ENCODE measurements at regions not wholly inside any gene's neighbourhood (a gene's known extent, or its start where the extent isn't known, plus 50 kb on each side); places are given as distances from the start of the nearest gene placed in this dataset.

- no peak for DNase-seq
- Histone ChIP-seq H3K4me3 (no peak overlapping the region), H3K27ac (no peak overlapping the region), H3K9me3 (no peaks in the 10 kb centered on the region), H3K27me3 (ENCODE audit: low read depth) (no peaks in the 10 kb centered on the region), H3K4me1 (no peaks in the 10 kb centered on the region), H3K36me3 (no peaks in the 10 kb centered on the region)
- ATAC-seq, result no peak
- TF ChIP-seq CTCF (IDR thresholded peaks at IDR 0.05), result no peak
- intact Hi-C loops (cut with DNase I), result no loop called here
Measured at GRCh38 chr11:15727520-15727914, 612.8 kb downstream of the INSC start.

GRCh38 chr11:15728207-15728606, 613.5 kb downstream of the INSC start:
- H3K4me3 ChIP-seq, result no peak overlapping the region
- H3K4me1 ChIP-seq, result no peaks in the 10 kb centered on the region
- intact Hi-C loops (cut with DNase I), result no loop called here
- no peaks in the 10 kb centered on the region for H3K27me3 ChIP-seq (ENCODE audit: low read depth)
- no peaks in the 10 kb centered on the region for H3K9me3 ChIP-seq
- no peak for TF ChIP-seq CTCF (IDR thresholded peaks at IDR 0.05)
- ATAC-seq (no peak), DNase-seq (no peak)
- H3K27ac ChIP-seq, result no peak overlapping the region
- H3K36me3 ChIP-seq, result no peaks in the 10 kb centered on the region

- Histone ChIP-seq H3K4me1 (no peaks in the 10 kb centered on the region), H3K4me3 (no peak overlapping the region), H3K27me3 (ENCODE audit: low read depth) (no peaks in the 10 kb centered on the region), H3K27ac (no peak overlapping the region), H3K36me3 (no peaks in the 10 kb centered on the region), H3K9me3 (no peaks in the 10 kb centered on the region)
- ATAC-seq (no peak), DNase-seq (no peak)
- no peak for TF ChIP-seq CTCF (IDR thresholded peaks at IDR 0.05)
- intact Hi-C loops (cut with DNase I), result no loop called here
Measured at GRCh38 chr11:15730263-15730994, 615.7 kb downstream of the INSC start.

- no peaks in the 10 kb centered on the region for H3K27me3 ChIP-seq (ENCODE audit: low read depth)
- no peak for DNase-seq
- H3K27ac ChIP-seq, result no peak overlapping the region
- H3K4me3 ChIP-seq, result no peak overlapping the region
- intact Hi-C loops (cut with DNase I), result no loop called here
- peak in 1 of 2 donors; percentile 11 for ATAC-seq
- no peaks in the 10 kb centered on the region for H3K9me3 ChIP-seq
- no peaks in the 10 kb centered on the region for H3K36me3 ChIP-seq
- no peak for TF ChIP-seq CTCF (IDR thresholded peaks at IDR 0.05)
- H3K4me1 ChIP-seq, result no peaks in the 10 kb centered on the region
Measured at GRCh38 chr11:15730995-15731385, 616.3 kb downstream of the INSC start.

GRCh38 chr11:15735706-15736105, 620.6 kb downstream of the SOX6 start:
- intact Hi-C loops (cut with DNase I), result no loop called here
- Histone ChIP-seq H3K4me3 (no peak overlapping the region), H3K9me3 (no peaks in the 10 kb centered on the region)

More at GRCh38 chr11:15735706-15736105, 620.6 kb downstream of the SOX6 start:
- no peak for TF ChIP-seq CTCF (IDR thresholded peaks at IDR 0.05)
- no peak for ATAC-seq
- no peak for DNase-seq
- Histone ChIP-seq H3K36me3 (no peaks in the 10 kb centered on the region), H3K27me3 (ENCODE audit: low read depth) (no peaks in the 10 kb centered on the region), H3K4me1 (no peaks in the 10 kb centered on the region), H3K27ac (no peak overlapping the region)

Measured in lower lobe of right lung (tissue), 2 donors.